ENCODE measurements at regions not wholly inside any gene's neighbourhood (a gene's known extent, or its start where the extent isn't known, plus 50 kb on each side); places are given as distances from the start of the nearest gene placed in this dataset.

DNA sequence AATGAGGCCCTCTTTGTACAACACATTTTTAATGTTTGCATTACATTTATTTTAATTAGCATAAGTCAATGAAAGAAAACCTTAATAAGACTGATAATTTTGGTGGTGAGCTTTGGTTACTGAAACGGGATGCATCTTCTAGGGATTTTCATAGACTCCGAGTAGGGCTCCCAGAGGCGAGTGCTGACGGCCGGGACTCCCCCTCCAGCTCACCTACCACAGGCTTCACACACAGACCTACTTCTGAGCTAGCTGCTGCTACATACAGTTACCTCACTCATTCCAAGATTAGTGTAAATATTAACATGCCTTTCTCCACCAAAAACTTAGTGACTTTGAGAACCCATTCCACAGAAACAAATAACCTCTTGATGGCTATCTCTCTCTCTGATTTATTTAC, 271.1 kb downstream of the GALR1 start:
- TF ChIP-seq, protein P1, sequence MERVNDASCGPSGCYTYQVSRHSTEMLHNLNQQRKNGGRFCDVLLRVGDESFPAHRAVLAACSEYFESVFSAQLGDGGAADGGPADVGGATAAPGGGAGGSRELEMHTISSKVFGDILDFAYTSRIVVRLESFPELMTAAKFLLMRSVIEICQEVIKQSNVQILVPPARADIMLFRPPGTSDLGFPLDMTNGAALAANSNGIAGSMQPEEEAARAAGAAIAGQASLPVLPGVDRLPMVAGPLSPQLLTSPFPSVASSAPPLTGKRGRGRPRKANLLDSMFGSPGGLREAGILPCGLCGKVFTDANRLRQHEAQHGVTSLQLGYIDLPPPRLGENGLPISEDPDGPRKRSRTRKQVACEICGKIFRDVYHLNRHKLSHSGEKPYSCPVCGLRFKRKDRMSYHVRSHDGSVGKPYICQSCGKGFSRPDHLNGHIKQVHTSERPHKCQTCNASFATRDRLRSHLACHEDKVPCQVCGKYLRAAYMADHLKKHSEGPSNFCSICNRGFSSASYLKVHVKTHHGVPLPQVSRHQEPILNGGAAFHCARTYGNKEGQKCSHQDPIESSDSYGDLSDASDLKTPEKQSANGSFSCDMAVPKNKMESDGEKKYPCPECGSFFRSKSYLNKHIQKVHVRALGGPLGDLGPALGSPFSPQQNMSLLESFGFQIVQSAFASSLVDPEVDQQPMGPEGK (CRISPR knock-in tag; IDR thresholded peaks at IDR 0.05; ENCODE audit: borderline replicate concordance), result no peak
- TF ChIP-seq ZFP3 (CRISPR knock-in tag; IDR thresholded peaks at IDR 0.05) (no peak), ESRRG (CRISPR knock-in tag; IDR thresholded peaks at IDR 0.05) (no peak), ZFP30 (CRISPR knock-in tag; IDR thresholded peaks at IDR 0.05) (no peak), ZNF8 (CRISPR knock-in tag; IDR thresholded peaks at IDR 0.05) (no peak), ZC3H10 (CRISPR knock-in tag; IDR thresholded peaks at IDR 0.05) (no peak), ZNF70 (CRISPR knock-in tag; IDR thresholded peaks at IDR 0.05) (no peak)
- TF ChIP-seq, protein P2, sequence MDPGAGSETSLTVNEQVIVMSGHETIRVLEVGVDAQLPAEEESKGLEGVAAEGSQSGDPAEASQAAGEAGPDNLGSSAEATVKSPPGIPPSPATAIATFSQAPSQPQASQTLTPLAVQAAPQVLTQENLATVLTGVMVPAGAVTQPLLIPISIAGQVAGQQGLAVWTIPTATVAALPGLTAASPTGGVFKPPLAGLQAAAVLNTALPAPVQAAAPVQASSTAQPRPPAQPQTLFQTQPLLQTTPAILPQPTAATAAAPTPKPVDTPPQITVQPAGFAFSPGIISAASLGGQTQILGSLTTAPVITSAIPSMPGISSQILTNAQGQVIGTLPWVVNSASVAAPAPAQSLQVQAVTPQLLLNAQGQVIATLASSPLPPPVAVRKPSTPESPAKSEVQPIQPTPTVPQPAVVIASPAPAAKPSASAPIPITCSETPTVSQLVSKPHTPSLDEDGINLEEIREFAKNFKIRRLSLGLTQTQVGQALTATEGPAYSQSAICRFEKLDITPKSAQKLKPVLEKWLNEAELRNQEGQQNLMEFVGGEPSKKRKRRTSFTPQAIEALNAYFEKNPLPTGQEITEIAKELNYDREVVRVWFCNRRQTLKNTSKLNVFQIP (CRISPR knock-in tag; IDR thresholded peaks at IDR 0.05; ENCODE audit: borderline replicate concordance, low read depth), result no peak
- TF ChIP-seq, protein P3, sequence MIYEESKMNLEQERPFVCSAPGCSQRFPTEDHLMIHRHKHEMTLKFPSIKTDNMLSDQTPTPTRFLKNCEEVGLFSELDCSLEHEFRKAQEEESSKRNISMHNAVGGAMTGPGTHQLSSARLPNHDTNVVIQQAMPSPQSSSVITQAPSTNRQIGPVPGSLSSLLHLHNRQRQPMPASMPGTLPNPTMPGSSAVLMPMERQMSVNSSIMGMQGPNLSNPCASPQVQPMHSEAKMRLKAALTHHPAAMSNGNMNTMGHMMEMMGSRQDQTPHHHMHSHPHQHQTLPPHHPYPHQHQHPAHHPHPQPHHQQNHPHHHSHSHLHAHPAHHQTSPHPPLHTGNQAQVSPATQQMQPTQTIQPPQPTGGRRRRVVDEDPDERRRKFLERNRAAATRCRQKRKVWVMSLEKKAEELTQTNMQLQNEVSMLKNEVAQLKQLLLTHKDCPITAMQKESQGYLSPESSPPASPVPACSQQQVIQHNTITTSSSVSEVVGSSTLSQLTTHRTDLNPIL (CRISPR knock-in tag; IDR thresholded peaks at IDR 0.05; ENCODE audit: low read depth), result no peak
